GM23248 (cell line): ENCODE measurements at regions not wholly inside any gene's neighbourhood (a gene's known extent, or its start where the extent isn't known, plus 50 kb on each side); places are given as distances from the start of the nearest gene placed in this dataset.

Experiments used
- EZH2 ChIP-seq: fragments of 200-600 bp; sonication (generic); IDR thresholded peaks from 2 replicates; pipeline ENCODE4 v1.6.1; 2018; ENCODE audit warnings: antibody characterized with exemption, mild to moderate bottlenecking; ENCODE audit not compliant: insufficient read depth, poor library complexity, severe bottlenecking
- EZH2phosphoT487 ChIP-seq: fragments of 200-600 bp; sonication (generic); IDR thresholded peaks from 2 replicates; pipeline ENCODE4 v1.6.1; 2018; ENCODE audit warnings: antibody characterized with exemption, moderate library complexity, mild to moderate bottlenecking, low read depth; ENCODE audit not compliant: insufficient read depth

GRCh38 chr11:127420139-127420538 lies 419.6 kb upstream of the KIRREL3 start:
- TF ChIP-seq EZH2 (no peak), EZH2phosphoT487 (no peak)
